ENCODE measurements at regions not wholly inside any gene's neighbourhood (a gene's known extent, or its start where the extent isn't known, plus 50 kb on each side); places are given as distances from the start of the nearest gene placed in this dataset.

GRCh38 chr4:72974694-72975487, 94.6 kb downstream of the COX18 start:
- Mint-ChIP-seq H3K4me3 (no peak overlapping the region), H3K9me3 (ENCODE audit: insufficient read depth) (no peaks in the 10 kb centered on the region)

More at GRCh38 chr4:72974694-72975487, 94.6 kb downstream of the COX18 start:
- H3K27ac Mint-ChIP-seq = no peak overlapping the region
- TF ChIP-seq CTCF (IDR thresholded peaks at IDR 0.05) (no peak), EZH2 (IDR thresholded peaks at IDR 0.05; ENCODE audit: borderline replicate concordance, insufficient read depth, low read depth, low read length, poor library complexity, severe bottlenecking) (no peak)
- no peak overlapping the region for H3K27ac ChIP-seq (ENCODE audit: low read length in 2 of 2)
- CTCF ChIA-PET = no interaction called here
- no peaks in the 10 kb centered on the region for H3K36me3 ChIP-seq (replicated peaks in 1 of 2; ENCODE audit: control extremely low read depth in 1 of 2, control insufficient read depth in 1 of 2, extremely low read depth in 1 of 2, insufficient read depth in 2 of 2, low read length in 1 of 2)
- H3K4me1 ChIP-seq (ENCODE audit: control insufficient read depth in 2 of 2, insufficient read depth in 2 of 2, low read length in 2 of 2) = no peaks in the 10 kb centered on the region
- H3K4me2 ChIP-seq (replicated peaks; ENCODE audit: low read depth, low read length, poor library complexity, severe bottlenecking) = no peak overlapping the region
- POLR2A ChIA-PET = no interaction called here
- no peaks in the 10 kb centered on the region for H3K4me1 Mint-ChIP-seq
- H3K27me3 ChIP-seq (replicated peaks in 1 of 4; ENCODE audit: control extremely low read depth in 1 of 4, control insufficient read depth in 3 of 4, insufficient read depth in 4 of 4, low read length in 3 of 4) = peaks cover 0 to 3% (median 0%) of the 10 kb centered on the region in 4 experiments
- ATAC-seq (ENCODE audit: low read depth) (no peak), DNase-seq (no peak)
- H2AFZ ChIP-seq (ENCODE audit: insufficient read depth, low read depth, low read length, poor library complexity, severe bottlenecking) = no peak overlapping the region
- H4K20me1 ChIP-seq (ENCODE audit: control insufficient read depth, insufficient read depth, low read length, poor library complexity, severe bottlenecking) = no peaks in the 10 kb centered on the region
- intact Hi-C loops (cut with micrococcal nuclease) = no loop called here
- H3K4me3 ChIP-seq (ENCODE audit: control extremely low read depth in 1 of 5, extremely low read depth in 1 of 5, insufficient read depth in 1 of 5, low read depth in 2 of 5, low read length in 4 of 5) = no peak overlapping the region
- WGBS (ENCODE audit: insufficient coverage) = no CpG with 5 or more reads among the region's 8 CpGs
- no peaks in the 10 kb centered on the region for H3K9me3 ChIP-seq (ENCODE audit: control extremely low read depth in 1 of 3, control insufficient read depth in 2 of 3, insufficient read depth in 1 of 3, low read length in 2 of 3)
- no peaks in the 10 kb centered on the region for H3K79me2 ChIP-seq (ENCODE audit: control insufficient read depth, insufficient read depth, low read length)
- no peak overlapping the region for H3K9ac ChIP-seq (ENCODE audit: low read length)
- peaks cover 8% of the 10 kb centered on the region for H3K27me3 Mint-ChIP-seq
